NCI-H1436 (cell line): ENCODE measurements at regions not wholly inside any gene's neighbourhood (a gene's known extent, or its start where the extent isn't known, plus 50 kb on each side); places are given as distances from the start of the nearest gene placed in this dataset.
"Not testable (repeated sequence)": the region's sequence is repeated elsewhere in the genome, so short reads cannot be mapped to it uniquely, and the experiment has no call there.

Source experiments
- DNase-seq: peaks from one replicate; lab custom pipeline; 2025; lab: John Stamatoyannopoulos, UW

DNA sequence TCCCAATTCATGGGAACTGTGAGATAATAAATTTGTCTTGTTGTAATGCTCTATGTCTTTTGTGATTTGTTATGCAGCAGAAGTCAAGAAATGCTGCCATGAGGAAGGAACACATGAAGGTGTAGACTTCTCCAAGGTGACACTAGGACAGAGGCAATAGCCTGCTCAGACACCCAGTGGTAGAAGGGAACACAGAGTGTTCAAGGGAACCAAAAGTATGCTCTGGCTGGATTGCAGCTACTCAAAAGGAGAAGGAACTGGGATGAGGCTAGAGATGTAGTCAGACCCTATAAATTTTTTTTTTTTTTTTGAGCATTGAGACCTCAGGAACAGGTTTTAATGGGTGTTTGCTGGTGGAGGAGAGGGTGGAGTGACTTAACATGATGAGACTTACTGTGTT, 232.5 kb downstream of the PARP8 start:
- no peak for DNase-seq

DNA sequence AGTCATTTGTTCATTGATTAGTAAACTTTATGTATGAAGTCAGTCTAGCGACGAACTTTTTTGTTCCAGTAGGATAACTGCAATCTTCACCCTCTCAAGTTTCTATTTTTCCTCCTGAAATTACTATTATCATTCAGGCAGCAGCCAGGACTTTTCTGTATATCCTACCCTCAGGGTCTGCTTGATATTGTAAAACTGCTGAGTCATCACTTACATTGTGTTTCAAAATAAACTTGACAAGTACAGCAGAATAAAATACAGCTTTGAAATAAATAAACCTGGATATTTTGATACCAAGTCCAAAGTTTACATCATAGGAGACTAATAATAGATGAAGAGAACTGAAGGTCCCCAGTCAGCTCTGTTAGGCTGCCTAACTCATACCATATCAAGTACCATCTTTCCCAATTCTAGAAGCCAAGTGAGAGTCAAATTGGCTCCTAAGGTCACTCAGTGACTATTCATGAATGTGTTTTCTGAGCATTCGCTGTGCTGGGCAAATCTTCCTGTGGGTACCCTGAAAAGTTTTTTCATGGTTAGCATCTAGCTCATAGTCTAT, 234.6 kb downstream of the PARP8 start:
- no peak for DNase-seq

DNA sequence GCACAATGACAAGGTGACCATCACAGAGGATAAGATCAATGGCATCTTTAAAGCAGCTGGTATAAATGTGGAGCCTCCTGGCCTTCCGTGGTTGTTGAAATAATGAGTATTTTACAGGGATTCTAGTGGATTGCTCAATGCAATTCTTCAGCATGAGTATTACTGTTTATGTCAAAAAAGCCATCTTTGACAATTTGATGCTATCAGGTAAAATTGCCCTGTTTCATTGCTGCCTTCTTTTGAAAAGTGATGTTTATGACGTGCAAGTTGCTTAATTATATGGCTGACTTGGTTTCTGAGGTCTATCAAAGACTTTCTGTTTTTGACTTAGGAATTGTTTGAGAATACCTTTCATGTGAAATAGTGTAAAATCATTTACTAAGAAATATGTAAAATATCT, 237.2 kb downstream of the PARP8 start:
- no peak for DNase-seq

DNA sequence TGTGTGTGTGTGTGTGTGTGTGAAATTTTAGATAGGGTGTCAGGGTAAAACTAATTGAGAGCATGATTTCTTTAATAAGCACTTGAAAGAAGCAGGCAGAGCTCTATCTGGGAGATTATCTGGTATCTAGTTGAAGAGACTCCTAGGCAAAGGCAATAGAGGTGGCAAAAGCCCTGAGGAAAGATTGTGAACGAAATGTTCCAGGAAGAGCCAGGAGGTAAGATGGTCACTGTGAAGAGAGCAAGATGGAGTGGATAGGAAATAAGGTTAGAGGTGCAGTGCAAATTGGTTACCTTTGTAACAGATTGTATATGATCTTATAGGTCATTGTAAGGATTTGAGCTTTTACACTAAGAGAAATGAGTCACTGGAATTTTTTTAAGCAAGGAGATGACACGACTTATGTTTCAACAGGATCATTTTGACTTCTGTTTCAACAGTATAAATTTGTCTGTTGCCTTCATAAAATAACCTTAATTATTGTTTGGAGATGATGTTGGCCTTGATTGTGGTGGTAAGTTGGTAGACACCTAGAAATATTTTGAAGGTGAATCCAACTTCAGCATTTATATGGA, 239.6 kb downstream of the PARP8 start:
- DNase-seq, result no peak

DNA sequence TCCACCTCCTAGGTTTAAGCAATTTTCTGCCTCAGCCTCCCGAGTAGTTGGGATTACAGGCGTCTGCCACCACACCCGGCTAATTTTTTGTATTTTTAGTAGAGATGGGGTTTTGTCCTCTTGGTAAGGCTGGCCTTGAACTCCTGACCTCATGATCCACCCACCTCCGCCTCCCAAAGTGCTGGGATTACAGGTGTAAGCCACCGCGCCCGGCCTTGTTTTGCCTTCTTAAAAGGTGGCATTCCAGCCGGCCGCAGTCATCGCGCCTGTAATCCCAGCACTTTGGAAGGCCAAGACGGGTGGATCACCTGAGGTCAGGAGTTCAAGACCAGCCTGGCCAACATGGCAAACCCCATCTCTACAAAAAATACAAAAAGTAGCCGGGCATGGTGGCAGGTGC, 253.7 kb downstream of the PARP8 start:
- DNase-seq, result not testable (repeated sequence)

DNA sequence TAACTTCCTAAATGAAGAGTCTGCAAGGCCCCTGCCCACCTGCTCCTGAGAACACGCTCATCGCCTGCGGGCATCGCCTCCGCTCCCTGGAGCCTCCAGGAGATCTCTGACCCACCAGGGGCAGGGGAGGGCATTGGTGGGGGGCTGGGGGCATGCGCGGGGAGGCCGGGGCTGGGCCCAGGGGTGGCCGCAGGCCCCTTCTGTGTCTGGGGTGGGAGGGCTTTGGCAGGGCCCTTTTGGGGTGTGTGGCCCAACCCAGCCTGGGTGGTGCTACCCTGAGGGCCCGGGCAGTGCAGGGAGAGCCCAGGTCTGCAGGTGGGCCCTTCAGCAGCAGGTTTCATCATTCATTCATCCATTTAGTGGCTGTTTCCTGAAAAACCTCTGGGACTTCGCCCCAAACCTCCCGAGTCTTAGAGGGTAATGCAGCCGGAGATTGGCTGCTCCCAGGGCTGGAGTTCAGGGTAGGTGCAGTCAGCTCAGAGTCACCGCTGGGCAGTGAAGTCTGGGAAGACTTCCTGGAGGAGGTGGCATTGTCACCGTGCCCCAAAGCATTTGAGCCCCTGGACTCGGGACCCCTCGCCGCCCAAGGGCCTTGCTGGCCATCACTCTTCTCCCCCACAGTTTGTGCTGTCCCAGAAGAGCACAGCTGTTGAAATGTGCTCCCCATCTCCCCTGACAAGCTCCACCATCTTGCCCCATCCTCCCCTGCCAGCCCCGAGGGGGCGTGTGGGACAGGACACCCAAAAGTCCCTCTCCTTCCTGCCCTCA, 255.1 kb downstream of the PARP8 start:
- DNase-seq, result no peak

DNA sequence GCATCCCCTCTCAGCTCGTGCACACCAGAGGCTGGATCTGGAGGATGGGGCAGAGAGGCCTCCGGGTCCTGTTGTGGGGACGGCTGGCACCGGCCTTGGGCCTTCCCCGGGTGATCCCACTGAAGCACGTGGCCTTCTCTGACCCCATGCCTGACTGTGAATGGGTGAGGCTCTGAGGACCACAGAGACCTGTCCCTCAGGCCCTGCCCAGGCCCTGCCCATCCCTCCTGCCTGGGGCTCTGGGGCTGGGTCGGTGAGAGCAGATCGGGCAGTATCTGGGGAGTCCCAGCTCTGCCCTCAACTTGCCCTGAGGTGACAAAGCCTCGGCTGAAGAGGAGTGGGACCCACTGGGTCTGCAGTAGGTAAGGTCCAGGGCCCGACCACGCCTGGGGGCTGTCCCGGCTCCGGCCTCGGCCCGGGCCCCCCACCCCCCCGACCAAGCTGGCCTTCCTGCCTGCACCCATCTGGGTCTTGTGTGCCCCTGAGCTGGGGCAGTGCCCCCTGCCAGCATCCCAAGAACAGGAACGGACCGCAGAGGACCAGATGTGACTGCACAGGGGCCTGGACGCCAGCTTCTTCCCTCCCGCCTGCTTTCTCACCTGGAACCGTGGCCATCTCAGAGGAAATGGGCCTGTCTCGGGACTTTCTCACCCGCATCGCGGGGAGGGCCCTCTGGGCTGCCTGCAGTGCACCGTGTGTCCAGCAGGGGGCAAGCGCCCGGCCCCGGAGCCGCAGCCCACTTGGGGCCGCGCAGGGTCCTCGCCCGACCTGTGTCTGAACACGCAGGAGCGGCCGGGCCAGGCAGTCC, 255.9 kb downstream of the PARP8 start:
- DNase-seq, result not testable (repeated sequence)

DNA sequence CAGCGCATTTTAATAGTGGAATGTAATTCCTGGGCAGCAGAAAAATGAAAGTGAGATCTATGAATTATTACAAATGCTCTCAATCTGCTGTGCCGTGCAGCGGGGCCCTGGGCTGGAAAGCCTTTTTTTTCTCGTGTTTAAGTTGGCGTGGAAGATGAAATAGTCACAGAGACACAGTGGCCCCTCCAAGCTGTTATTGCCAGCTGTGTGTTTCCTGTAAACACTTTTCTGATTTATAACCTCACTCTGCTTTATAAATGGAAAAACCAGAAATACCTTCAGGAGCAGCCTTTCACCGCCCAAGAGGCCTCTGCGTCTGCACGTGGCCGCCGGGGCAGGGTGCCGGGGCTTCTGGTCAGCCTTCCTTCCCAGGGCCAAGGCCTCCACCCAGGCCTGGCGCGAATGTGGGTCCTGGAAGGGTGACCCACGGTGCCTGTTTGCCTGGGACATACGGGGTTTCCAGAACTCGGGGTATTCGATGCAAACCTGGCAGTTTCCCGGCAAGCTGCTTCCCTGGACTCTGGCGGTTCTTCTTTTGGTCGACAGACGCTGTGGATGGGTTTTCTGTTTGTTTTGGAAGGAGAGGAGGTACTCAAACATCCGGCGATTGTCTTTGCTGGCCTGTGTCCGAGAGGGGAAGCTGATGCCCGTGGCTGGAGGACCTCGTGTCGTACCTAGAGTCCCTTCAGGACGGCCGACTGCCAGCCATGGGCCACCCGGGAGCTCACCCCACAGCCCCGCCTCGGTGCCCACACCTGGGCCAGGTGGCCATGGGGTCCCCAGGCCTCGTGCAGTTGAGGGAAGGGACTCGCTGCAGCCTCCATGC, 256.7 kb downstream of the PARP8 start:
- DNase-seq, result no peak

DNA sequence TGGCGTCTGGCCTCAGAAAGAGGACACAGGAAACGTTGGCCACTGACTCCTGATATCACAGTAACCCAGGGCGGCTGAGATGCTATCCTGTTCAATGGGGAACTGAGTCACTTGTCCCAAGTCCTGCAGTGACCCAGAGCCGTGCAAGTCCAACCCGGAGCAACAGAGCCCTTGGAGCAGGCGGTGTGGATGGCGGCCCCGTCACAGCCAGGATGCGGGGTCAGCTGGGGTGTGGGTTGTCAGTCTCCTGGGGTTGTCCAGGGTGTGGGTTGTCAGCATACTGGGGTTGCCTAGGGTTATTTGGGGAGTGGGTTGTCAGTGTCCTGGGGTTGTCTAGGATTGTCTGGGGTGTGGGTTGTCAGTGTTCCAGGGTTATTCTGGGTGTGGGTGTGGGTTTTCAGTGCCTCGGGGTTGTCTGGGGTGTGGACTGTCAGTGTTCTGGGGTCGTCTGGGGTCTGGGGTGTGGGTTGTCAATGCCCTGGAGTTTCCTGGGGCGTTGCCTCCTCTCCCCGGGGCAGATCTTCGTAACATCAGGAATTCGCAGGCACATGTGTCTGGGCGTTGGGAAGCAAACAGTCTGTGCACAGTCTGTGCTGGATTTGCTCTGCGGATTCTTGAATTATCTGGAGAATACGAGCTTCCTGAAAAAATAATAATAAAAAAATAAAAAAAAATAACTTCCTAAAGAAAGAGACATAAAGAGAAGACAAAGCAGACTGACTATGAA, 257.5 kb downstream of the PARP8 start:
- DNase-seq, result no peak

DNA sequence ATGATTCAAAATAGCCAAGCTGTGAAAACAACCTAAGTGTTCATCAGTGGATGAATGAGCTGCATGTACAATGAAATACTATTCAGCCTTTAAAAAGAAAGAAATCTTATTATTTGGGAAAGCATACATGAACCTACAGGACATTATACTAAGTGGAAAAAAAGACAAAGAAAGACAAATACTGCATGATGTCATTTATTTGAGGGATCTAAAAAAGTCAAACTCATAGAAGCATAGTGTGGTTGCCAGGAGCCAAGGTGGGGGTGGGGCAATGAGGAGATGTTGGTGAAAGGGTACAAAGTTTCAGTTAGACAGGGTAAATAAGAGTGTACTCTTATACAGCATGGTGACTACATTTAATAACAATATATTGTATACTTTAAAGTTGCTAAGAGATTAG, 261.5 kb downstream of the PARP8 start:
- DNase-seq, result no peak

DNA sequence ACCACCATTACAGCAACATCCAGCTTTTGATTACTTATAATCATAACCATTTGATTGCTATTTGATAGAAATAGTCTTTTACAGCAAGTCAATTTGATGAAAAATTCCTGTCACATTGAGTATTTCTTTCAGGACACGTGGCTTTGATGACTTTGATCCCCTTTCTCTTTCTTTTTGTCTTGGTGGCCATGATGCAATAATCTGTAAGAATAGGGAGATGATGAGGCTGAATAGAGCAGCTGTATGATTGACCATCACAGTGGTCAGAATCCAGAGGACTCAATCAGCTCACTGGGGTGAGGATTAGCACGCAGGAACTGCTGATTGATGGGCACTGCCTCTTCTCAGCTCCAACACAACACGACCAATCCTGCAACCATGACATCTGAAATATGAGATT, 262.7 kb downstream of the PARP8 start:
- no peak for DNase-seq

DNA sequence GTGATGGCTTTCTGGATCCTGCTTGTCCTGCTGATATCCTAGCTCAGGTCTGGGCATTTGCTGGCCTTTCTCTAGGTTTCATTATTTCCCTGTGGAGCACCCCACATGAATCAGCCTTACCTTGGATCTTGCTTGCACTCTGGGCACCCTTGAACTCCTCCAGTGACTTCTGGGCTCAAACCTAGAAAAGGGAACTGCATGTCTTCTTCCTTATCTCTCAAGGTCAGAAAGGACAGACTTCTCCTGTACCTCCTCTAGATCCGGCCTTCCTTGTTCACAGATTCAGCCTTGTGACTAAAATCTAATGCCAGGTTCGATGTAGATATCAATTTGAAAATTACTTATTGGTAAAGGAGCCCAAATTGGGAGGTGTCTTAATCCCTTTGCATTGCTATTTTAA, 267.9 kb downstream of the PARP8 start:
- DNase-seq, result no peak

DNA sequence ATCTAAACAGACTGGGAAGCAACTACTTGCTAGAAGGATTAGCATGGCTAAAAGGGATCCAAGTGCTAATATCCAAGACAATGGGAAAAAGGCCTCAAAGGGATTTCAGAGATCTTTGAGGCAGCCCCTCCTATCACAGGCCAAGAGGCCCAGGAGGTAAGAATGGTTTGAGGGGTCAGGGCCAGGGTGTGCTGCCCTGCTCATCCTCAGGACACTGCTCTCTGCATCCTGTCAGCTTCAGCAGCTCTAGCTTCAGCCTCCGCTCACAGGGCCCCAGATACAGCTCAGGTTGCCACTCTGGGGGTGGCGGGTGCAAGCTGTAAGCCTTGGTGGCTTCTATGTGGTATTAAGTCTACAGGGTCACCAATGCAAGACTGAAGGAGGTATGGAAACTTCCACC, 278.7 kb downstream of the PARP8 start:
- no peak for DNase-seq

DNA sequence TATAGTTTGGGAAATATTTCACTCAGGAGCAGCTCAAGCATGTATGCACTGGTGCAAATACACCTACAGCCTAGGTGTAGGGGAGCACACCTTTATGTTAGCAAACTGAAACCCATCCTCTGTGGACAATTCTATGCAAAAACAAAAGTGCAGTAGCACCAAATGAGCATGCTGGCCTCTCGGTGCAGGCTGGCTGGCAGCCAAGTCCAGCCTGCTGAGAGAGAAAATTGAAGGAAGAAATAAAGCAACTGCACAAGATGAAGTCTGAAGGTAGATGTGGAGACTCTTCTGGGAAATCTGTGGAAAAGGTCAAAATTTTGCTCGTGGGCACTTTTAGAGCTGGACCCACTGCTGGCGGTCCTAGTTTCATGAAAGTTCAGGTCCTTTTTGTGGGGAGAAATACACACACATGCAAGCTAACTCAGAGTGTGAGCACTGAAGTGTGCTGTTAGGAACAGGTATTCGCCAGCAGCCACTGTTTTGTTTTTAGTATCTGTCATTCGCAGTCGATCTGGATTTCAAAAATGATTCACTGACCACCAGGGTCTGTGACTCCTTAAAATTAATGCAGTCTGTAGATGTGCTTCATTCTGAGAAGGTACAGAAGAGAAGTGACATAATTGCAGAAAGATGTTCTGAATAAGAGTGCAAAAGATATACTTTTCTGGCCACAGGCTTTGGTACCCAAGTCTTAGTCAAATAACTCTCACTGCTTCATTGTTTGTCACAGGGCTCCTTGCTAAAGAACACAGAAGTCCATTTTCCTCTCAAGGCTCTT, 281.7 kb downstream of the PARP8 start:
- no peak for DNase-seq

DNA sequence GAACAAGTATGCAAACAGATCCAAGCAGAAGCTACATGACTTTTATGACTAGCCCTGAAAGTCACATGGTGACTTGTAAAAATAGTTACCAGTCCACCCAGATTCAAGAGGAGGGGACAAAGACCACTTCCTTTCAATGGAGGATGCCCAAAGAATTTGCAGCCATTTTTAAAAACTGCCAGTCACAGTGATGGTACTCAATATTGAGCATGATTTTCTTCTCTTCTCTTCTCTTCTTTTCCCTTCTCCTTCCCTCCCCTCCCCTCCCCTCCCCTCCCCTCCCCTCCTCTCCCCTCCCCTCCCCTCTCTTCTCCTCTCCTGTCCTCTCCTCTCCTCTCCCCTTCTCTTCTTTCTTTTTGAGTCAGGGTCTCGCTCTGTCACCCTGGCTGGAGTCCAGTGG, 286.9 kb downstream of the PARP8 start:
- DNase-seq, result no peak

DNA sequence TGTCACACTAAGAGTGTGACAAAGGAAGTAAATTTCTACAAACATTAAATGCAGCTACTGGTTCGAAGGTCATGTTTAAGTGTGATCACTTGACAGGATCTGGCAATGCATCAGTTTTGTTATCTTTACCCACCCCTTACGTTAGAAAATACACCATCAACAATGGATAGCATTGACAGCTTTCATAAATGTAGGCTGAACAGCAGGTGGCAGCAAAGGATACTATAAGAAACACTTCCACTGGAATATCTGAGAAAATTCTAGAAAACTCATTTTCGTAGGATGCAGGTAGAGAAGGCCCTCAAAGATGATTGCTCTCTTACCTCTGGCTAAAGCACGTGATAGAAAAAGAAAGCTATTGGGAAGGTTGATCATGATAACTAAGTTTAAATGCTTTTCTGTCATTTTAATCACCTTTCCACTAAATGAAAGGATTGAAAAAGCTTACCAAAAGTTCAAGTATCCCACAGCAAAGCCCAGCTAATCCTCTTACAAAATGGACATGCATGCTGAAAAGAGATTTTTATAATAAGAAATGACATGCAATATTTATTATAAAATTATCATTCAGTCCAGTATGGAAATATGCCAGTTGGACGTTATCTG, 292.5 kb downstream of the PARP8 start:
- DNase-seq, result peak; percentile 61

DNA sequence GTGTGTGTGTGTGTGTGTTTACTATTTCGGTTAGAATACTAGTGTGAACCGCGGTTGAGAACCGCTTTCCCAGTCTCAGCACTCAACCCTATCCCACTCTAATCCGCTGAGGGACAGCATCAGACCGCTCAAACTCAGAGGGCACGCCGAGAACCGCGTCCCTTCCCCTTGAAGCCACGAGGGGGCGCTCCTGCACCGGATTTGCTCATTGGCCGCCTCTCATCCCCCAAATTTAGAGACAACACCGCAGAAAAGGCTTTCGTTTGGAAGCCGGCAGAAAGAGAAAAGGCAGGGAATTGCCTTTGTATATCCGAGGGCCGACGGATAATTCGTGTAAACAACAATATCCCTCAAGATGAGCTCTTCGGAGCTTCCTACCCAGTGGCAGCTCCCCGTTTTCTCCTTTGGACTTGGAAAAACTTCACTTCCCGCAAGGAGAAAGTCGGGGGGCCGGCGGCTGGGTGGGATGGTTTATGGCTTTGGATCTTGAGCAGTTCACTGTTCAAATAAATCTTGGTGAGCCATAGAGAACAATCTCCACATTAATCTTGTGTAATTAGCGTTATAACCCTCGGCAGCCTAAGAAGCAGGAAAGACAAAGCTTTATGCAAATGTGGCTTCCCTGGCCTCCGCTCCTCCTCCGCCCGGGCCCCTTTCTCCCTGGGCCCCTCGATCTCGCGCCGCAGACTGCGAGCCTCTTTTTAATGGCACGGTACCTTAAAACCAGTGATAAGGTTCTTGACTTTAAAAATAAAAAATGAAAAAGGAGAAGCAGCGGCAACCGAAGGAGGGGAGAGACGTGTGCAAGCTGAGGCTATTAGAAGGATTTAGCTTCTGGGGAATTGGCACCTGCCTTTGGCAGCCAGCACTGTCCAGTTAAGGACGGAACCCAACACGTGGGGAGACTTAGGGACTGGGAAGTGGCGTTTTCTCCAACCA, 296.8 kb downstream of the PARP8 start:
- peak; percentile 75 for DNase-seq

DNA sequence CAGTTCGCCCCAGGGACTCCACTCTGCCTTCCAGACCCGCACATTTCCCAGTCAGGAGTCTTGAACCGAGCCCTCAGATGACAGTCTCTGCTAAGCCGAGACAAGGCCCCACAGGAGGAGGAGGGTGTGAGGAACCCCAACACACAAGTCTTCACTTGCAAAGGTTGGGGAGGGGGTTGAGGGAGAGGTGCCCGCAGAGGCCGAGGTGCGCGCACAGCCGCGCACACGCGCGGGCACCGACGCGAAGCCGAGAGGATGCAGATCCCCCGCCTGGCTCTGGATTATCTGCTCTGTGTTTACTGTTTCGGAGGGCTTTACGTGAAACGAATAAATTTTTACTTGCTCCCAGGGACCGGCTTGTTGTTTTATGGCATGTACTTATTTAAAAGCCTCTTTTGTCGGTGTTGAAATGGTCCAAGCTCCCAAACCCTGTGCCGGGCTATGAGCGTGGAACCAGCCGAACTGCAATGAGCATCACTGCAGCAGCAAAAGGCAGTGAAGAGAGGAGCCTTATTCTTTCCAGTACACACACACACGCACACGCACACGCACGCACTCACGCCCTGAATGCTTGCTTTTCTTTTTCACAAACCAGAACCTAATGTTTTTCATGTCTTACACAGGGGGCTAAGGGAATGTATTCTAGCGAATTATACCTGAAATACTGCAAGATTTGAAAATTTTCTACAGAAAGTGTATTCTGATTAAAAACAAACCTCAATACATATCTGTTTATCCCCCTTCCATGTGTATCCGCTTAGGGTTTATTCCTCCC, 297.7 kb downstream of the PARP8 start:
- DNase-seq, result no peak
